ENCODE measurements at regions not wholly inside any gene's neighbourhood (a gene's known extent, or its start where the extent isn't known, plus 50 kb on each side); places are given as distances from the start of the nearest gene placed in this dataset.

GRCh38 chr12:105921872-105922669 is 216.7 kb downstream of the NUAK1 start:
- TF ChIP-seq CTCF (conservative IDR thresholded peaks at IDR 0.05 in 1 of 2, IDR thresholded peaks at IDR 0.05 in 1 of 2; ENCODE audit: low read depth in 1 of 2, low read length in 2 of 2) (no peak), EZH2 (IDR thresholded peaks at IDR 0.05; ENCODE audit: low read length, missing control alignments) (no peak)

Data from fibroblast of lung (primary cell).